ENCODE measurements at regions not wholly inside any gene's neighbourhood (a gene's known extent, or its start where the extent isn't known, plus 50 kb on each side); places are given as distances from the start of the nearest gene placed in this dataset.

DNA sequence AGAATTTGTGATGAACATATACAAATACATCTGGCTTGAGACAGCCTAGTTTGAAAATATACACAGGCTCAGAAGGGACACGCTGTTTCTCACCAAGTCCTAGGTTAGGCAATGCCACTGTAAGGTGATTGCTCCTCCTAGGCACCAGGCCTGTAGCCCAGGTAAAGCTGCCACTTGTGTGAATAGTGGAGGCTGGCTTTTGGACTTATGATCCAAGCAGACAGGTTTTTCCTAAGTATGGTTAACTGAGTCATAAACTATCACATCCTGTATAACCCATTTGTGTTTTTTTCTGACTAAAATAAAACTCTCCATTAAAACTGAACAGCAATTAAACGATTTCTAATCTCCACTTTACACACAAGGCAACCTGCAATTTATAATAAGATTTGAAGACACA lies 81.0 kb downstream of the SEMA4F start:
- intact Hi-C loops (cut with DNase I), result no loop called here
- DNase-seq (no peak), ATAC-seq (no peak)

DNA sequence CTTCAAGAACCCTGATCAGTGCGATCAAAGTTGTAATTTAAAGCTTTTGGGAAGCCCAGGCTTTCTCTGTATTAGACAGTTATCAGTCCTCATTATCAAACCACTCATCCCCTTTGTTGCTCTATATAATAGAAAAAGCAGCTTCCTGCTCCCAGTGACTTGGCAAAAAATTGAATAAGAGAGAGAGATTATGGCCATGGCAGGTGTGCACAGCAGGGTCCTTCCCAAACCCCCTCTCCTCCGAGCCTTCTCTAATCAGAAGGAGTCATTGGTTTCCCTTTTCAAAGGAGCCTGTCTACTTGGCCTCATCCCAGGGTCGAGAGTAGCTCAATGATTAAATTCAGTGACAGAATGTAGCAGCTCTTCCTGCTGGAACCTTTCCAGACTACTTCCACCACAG lies 81.5 kb downstream of the SEMA4F start:
- intact Hi-C loops (cut with DNase I), result no loop called here
- ATAC-seq (no peak), DNase-seq (no peak)

DNA sequence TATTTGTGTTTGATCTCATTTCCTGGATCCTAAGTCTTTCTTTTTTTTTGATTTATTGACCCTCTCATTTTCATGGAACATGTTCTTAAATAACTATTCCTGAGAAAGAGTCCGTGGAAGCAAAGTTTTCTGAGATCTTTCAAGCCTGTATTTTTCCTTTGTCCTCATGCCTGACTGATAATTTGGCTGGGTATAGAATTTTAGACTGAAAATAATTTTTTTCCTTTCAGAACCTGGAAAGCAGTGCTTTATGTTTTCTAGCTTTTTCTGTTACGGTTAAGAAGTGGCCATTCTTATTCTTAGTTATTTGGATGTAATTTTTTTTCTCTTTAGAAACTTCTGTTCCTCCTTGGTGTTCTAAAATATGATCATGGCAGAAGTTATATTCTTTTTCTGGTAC lies 82.5 kb downstream of the SEMA4F start:
- no peak for ATAC-seq
- DNase-seq, result no peak
- intact Hi-C loops (cut with DNase I), result no loop called here

DNA sequence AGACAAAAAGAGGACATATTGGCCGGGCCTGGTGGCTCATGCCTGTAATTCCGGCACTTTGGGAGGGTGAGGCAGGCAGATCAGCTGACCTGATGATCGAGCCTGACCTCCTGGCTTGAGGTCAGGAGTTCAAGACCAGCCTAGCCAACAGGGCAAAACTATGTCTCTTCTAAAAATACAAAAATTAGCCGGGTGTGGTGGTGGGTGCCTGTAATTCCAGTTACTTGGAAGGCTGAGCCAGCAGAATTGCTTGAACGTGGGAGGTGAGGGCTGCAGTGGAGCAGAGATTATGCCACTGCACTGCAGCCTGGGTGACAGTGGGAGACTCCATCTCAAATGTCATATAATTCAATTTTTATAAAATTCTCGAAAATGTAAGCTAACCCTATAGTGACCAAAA lies 84.5 kb downstream of the SEMA4F start:
- ATAC-seq, result no peak
- intact Hi-C loops (cut with DNase I), result no loop called here
- no peak for DNase-seq

DNA sequence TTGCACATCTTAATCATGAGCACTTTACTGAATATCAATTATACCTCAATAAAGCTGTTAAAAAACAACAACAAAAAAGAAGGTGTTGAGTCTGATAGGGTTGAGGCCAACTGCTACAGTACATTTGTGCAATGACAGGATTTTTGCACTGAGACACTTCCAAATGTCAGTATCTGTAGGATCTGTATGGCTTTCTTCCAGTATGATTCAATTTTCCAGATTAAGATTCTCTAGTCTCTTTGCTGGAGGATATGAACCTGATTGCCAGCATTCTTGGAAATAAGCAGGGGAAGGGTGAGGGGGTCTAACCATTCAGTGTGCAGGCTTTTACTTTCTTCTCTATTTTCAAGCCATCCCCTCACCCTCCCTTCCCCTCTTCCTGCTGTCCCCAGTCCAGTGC lies 85.1 kb downstream of the SEMA4F start:
- DNase-seq, result no peak
- no peak for ATAC-seq

DNA sequence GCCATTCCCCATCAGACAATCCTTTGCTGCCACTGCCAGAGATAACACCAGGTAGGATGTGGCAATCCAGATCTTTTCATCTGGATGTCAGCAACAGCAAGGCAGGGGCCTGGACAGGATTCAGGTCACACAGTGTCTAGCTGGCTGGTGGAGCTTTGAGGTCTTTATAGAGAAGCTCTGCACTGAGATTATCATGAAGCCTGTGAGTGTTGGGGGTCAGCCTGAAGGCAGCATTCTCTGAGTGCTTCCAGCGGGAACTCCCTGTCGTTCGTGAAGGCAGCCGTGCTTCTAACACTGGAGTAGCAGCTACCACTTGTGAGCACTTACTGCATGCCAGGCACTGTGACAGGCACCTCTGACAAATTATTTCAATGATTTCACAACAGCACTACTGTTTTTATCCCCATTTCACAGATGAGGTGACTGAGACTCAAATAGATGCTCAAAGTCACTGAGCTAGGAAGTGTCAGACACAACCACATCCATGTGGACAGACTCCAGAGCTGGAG lies 85.7 kb downstream of the SEMA4F start:
- ATAC-seq (no peak), DNase-seq (no peak)
- intact Hi-C loops (cut with DNase I), result no loop called here

More for the DNA sequence above, 85.1 kb downstream of the SEMA4F start:
- intact Hi-C loops (cut with DNase I), result no loop called here

DNA sequence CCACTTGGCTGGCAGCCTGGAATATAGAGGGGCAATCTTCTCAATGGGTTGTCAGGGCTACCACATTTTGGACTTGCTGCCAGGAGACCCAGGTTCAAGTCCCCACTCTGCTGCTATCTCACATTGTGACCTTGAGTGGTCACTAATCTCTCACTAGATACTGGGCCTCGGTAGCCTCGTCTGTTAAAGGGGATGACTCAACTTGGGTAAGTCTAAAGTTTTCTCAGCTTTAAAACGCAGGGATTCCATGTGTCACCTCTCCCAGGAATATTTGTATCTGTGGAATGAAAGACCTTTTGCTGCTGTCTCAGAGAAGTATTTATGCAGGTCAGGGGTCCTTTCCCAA lies 86.3 kb downstream of the SEMA4F start:
- intact Hi-C loops (cut with DNase I), result no loop called here
- DNase-seq (no peak), ATAC-seq (peak in 1 of 2 donors; percentile 14)

DNA sequence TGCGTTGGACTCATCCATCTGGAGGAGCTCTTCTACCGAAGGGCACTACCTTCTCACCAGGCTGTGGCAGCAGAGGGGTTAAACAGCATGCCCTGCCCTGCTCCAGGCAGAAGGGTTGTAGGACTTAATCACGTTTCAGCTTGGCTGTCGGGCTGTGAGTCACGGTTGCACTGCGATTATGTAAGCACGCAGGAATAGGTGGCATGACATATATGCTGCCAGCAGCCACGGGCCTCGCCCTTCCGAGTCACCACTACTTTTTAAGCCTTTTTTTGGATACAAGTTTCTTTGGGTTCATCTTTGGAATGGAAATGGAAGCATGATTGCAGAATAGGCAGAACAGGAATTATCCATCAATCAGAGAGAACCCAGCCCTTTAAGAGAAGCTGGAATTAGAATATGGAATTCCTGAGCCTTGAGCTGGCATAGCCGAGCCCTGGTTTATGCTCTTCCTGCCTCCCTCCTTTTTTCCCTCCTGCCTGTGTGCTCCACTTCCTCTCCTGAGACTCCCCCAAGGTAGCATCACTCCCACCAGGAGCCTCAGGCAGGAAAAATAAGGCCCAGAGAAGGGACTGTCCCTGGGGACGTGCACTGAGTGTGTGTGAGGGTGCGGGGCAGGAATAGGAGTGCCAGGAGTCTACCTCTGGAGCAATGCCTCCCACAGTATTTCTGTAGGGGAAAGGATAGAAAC lies 86.8 kb downstream of the SEMA4F start:
- peak; percentile 58 for DNase-seq
- peak; percentile 89 to 97 for ATAC-seq
- intact Hi-C loops (cut with DNase I), result no loop called here

DNA sequence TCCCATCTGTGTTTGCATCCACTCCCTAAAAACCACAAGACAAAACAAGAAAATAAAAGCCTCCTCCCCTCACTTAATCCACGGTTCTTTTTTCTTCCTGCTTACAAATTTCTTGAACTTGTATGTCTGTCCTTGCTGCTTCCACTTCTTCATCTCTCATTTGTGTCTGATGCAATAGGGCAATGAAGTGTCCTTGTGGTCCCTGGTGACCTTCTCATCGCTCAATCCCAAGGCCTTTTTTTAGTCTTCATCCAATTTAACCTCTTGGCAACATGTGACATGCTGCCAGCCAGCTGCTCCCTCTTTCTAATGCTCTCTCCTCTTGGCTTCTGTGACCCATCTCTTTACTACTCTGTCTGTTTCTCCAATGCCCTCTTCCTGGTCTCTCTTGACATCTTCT lies 87.6 kb downstream of the SEMA4F start:
- DNase-seq (no peak), ATAC-seq (peak in 1 of 2 donors; percentile 33)
- intact Hi-C loops (cut with DNase I), result no loop called here

DNA sequence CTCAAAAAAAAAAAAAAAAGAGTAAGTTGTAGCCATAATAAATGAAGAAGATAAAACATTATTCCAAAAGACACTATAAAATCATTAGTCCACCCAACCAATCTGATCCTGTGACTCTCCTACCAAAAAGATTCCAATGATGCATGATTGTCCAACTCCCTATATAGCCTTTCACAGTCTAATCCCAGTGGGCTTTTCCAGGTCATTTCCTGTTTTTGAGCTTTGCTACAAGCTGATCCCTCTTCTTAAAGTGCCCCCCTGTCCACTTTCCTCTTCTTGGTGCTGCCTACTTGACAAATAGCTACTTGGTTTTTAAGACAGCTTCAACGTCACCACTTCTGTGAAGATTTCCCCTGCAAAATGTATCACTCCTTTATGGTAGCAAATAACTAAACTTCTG lies 88.4 kb downstream of the SEMA4F start:
- ATAC-seq (no peak), DNase-seq (no peak)
- intact Hi-C loops (cut with DNase I), result no loop called here

DNA sequence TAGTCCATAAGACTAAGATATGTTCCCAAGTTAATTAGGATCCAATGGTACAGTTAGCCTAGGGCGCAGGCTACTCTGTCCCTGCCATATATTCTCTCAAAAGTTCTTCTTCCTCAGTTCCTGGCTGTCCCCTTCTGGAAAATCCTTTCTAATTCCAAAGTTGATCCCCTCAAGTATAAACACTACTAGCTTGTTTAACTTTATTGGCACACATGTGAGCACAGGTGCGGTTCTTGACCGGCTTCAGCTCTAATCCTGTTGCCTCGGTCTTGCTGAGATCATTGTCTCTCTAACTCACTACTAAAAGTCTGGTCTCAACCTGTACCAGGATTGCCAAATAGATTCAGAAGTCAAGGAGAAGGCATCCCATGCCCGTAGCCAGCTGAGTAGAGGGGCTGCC lies 89.0 kb downstream of the SEMA4F start:
- intact Hi-C loops (cut with DNase I), result no loop called here
- ATAC-seq (no peak), DNase-seq (no peak)

DNA sequence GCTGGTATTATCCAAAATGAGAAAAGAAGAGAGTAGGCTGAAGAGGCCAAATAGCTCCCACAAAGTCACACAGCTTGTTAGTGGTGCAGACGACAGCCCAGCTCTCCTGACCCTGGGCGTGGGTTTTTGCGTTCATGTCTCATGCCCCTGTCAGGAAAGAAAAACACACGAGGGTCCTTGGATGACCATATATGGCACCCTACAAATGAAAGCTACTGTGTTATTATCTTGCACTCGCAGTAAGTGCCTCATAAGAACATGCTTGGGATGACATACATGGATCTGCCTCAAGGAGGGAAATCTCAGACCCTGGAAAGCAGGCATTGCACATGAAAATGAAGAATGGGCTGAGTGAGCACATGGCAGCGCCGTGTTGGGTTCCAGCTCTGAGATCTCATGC lies 89.7 kb downstream of the SEMA4F start:
- DNase-seq, result no peak
- intact Hi-C loops (cut with DNase I), result no loop called here
- no peak for ATAC-seq

DNA sequence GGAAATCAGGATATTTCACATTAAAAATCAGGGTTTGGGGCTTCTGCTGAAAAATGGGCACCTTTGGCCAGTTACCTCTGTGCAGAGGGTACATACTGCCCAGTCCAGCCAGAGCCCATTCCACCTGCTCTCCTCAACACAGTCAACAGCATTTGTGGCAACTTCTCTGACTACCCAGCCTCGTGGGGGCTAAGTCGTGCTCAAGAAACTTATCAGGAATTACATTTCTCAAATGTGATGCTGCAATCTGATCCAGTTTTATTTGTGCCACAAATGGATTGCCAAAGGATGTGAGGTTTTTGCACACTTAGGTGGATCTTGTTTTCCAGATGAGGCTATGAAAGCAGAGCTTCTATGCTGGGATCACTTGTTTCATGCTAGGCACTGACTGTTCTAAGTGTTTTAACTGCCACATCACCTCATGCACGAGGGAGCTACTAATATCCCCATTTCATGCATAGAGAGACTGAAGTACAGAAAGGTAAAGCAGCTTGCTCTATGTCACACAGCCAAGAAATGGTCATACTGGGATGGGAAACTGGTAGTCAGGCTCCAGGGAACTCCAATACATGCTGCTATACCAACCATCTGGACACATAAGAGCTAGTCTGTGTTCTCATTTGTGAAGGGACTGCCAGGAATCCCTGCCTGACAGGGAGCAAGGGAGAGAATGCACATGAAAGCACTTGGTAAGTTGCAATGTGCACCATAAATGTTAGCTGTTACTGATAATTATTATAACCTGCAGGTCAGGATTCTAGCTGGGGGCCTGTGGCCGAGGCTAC lies 89.0 kb upstream of the HK2 start:
- no peak for ATAC-seq
- DNase-seq, result no peak
- intact Hi-C loops (cut with DNase I), result no loop called here

DNA sequence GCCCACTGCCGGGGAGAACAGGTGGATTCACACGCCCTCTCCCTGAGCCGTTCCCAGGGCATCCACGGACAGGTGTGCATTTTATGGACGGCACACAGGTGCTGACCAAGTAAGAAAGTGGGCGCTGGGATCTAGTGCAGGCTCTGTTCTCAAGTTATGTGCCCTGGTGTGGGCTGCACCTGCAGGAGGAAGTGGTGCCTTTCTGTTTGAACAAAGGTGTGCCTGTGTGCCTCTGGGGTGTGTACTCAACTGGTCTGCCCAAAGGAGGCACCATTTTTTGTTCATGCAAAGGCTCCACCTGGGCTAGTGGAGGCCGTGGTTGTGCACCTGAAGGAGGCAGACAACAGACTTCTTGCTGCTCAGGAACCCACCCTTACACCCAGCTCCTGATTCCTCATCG lies 88.2 kb upstream of the HK2 start:
- DNase-seq (no peak), ATAC-seq (no peak)
- intact Hi-C loops (cut with DNase I), result no loop called here

DNA sequence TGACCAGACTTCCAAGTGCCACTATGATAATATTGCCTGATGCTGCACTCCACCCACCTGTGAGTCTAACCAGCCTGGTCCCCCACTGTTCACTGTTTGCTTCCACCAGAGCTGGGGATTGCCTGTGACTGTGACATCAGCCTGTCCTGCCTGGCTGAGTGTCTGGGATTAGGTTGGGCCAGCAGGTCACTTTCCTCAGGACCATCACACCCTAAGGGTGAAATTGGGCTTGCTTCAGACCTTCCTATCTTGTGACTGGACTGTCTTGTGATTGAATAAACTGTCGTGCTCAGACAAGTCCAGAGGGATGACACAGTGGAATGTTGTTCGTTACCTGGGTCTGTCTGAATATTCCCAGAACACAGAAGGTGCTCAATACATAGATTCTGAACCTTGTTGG lies 87.4 kb upstream of the HK2 start:
- intact Hi-C loops (cut with DNase I), result no loop called here
- no peak for ATAC-seq
- DNase-seq, result no peak

DNA sequence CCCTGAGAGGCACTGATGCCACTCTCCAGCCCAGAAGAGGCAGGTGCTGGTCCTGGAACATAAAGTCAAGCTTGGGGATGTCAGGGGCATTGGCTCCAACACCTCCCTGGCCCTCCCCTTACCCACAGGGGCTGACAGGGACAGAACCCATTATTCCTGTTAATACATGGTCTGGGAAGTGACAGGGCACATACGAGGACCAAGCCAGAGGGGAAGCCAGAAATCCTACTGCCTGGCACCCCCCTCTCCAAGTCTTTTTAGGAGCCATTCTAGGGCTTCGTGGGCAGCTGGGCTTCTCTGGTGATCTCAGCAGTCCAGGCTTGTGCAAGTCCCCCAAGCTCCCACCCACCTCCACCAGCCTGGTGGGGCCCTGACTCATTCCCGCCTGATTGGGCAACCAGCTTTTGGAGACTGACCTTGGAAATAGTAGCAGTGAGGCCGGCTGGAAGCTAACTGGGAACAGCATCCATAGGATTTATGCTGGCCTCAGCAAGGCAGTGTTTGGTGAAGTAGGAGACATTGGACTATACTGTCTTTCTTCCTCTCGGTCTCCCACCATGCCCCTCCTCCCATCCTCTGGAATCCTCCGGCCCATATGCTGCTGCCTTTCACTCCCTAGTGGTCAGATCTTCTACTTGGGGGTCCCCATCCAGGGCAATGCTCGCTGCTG lies 86.4 kb upstream of the HK2 start:
- ATAC-seq (peak; percentile 27 to 44), DNase-seq (no peak)
- intact Hi-C loops (cut with DNase I), result no loop called here

DNA sequence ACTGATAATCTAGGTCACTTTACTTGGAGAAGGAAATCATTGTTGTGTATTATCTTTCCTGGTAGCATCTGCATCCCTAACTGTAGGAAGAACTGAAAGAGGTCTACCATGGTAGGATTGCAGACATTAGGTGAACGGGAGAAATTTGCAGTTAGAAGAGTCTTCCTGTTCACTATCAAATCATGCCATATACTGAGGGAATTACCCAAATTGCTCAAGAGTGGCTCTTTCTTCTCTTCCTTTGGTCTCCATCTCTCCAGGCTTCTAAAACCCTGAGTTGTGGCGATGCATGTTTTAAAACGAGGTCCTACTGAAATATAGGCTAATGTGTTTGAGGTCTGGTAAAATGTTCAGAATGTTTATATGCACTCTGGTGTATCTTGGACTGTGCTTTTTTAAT lies 85.3 kb upstream of the HK2 start:
- DNase-seq (no peak), ATAC-seq (no peak)
- intact Hi-C loops (cut with DNase I), result no loop called here

DNA sequence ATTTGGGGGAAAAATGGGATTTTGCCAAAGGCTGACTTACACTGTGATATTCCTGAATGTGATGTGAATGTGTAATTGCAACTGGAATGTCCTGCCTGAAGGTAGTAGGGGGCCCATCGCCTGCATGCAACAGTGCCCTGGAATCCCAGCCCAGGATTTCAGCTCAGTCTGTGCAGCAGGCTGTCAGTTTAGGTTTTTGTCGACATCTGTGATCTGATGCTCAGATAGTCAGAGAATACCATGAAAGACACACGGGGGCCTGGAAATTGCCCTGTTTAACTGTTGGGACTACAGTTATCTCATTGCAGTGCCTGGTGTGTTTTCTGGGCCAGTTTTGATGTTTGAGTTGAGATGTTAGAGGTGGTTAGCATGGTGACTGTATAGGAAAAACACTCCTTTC lies 84.5 kb upstream of the HK2 start:
- ATAC-seq (no peak), DNase-seq (no peak)
- intact Hi-C loops (cut with DNase I), result no loop called here

DNA sequence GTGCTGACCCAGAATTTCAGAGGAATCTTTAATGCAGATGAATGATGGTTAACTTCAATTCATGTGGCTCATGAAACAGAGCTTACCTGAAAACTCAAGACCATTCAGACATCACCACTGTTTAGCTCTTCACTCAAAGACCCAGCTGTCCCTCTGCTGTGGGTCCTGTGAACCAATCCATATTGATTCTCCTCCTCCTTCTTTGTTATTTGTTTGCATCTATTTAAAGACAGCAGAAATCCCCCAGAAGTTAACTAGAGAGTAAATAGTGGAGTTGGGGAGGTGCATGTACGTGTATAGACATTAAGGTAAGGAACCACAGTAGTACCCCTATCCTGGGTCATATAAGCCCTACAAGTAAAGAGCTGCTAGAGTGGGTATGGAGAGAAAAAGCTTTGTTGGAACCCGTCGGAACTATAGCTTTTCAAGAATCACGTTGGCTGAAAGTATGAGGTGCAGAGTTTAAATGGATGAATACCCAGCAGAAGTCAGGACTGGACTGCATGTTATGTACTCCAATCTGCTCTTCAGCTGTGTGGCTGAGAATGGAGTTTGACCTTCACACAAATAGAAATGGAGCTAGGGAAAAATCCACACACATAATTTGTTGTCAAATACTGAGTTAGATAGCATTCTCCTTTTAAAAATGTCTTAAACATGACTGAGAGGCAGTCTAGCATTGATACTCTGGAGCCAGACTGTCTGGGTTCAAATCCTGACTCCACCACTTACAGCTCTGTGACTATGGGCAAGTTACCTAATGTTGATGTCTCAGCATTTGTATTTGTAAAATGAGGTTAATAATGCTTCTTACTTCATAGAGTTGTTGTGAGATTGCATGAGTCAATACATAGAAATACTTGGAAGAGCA lies 81.7 kb upstream of the HK2 start:
- intact Hi-C loops (cut with DNase I), result no loop called here
- DNase-seq (no peak), ATAC-seq (no peak)

DNA sequence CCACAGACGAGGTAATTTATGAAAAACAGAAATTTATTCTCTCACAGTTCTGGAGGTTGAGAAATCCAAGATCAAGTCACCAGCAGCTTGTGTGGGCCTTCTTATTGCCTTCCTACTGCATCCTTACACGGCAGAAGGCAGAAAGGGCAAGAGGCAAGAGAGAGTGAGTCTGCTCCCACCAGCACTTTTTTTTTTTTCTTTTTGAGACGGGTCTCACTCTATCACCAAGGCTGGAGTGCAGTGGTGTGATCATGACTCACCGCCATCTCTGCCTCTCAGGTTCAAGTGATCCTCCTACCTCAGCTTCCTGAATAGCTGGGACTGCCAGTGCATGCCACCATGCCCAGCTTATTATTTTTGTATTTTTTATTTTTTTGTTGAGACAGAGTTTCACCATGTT lies 78.5 kb upstream of the HK2 start:
- intact Hi-C loops (cut with DNase I), result no loop called here
- DNase-seq (no peak), ATAC-seq (no peak)
